Ishikawa (cell line): ENCODE measurements at regions not wholly inside any gene's neighbourhood (a gene's known extent, or its start where the extent isn't known, plus 50 kb on each side); places are given as distances from the start of the nearest gene placed in this dataset.

Experiments used
- CEBPB ChIP-seq: IDR thresholded peaks from 2 replicates; pipeline ENCODE4 v1.6.1; 2012
- CREB1 ChIP-seq: IDR thresholded peaks from 2 replicates; pipeline ENCODE4 v1.6.1; 2012; ENCODE audit warnings: low read depth
- EGR1 ChIP-seq: IDR thresholded peaks from 2 replicates; pipeline ENCODE4 v1.6.1; 2012
- EP300 ChIP-seq: IDR thresholded peaks from 2 replicates; pipeline ENCODE4 v1.6.1; 2012; ENCODE audit warnings: borderline replicate concordance
- FOXM1 ChIP-seq: IDR thresholded peaks from 2 replicates; pipeline ENCODE4 v1.6.1; 2012; ENCODE audit warnings: low read depth, borderline replicate concordance
- NFIC ChIP-seq: IDR thresholded peaks from 2 replicates; pipeline ENCODE4 v1.6.1; 2012
- RAD21 ChIP-seq: IDR thresholded peaks from 2 replicates; pipeline ENCODE4 v1.6.1; 2012; ENCODE audit warnings: low read depth
- TAF1 ChIP-seq: IDR thresholded peaks from 2 replicates; pipeline ENCODE4 v1.6.1; 2012; ENCODE audit warnings: low read depth, mild to moderate bottlenecking
- TCF12 ChIP-seq: IDR thresholded peaks from 2 replicates; pipeline ENCODE4 v1.6.1; 2012; ENCODE audit warnings: low read depth
- TEAD4 ChIP-seq: IDR thresholded peaks from 2 replicates; pipeline ENCODE4 v1.6.1; 2012
- USF1 ChIP-seq: IDR thresholded peaks from 2 replicates; pipeline ENCODE4 v1.6.1; 2012
- YY1 ChIP-seq: IDR thresholded peaks from 2 replicates; pipeline ENCODE4 v1.6.1; 2012; ENCODE audit warnings: low read depth
- ZBTB7A ChIP-seq: IDR thresholded peaks from 2 replicates; pipeline ENCODE4 v1.6.1; 2012; ENCODE audit warnings: low read depth
- TF ChIP-seq, protein P1 (sequence below): IDR thresholded peaks from 2 replicates; pipeline ENCODE4 v1.6.1; 2012; ENCODE audit warnings: low read depth, mild to moderate bottlenecking
- TF ChIP-seq, protein P2 (sequence below): IDR thresholded peaks from 2 replicates; pipeline ENCODE4 v1.6.1; 2012

GRCh38 chr21:32065654-32066053 lies 192.8 kb downstream of the HUNK start:
- TF ChIP-seq RAD21 (no peak), YY1 (no peak), TEAD4 (no peak), TCF12 (no peak)
- TF ChIP-seq, protein P1, sequence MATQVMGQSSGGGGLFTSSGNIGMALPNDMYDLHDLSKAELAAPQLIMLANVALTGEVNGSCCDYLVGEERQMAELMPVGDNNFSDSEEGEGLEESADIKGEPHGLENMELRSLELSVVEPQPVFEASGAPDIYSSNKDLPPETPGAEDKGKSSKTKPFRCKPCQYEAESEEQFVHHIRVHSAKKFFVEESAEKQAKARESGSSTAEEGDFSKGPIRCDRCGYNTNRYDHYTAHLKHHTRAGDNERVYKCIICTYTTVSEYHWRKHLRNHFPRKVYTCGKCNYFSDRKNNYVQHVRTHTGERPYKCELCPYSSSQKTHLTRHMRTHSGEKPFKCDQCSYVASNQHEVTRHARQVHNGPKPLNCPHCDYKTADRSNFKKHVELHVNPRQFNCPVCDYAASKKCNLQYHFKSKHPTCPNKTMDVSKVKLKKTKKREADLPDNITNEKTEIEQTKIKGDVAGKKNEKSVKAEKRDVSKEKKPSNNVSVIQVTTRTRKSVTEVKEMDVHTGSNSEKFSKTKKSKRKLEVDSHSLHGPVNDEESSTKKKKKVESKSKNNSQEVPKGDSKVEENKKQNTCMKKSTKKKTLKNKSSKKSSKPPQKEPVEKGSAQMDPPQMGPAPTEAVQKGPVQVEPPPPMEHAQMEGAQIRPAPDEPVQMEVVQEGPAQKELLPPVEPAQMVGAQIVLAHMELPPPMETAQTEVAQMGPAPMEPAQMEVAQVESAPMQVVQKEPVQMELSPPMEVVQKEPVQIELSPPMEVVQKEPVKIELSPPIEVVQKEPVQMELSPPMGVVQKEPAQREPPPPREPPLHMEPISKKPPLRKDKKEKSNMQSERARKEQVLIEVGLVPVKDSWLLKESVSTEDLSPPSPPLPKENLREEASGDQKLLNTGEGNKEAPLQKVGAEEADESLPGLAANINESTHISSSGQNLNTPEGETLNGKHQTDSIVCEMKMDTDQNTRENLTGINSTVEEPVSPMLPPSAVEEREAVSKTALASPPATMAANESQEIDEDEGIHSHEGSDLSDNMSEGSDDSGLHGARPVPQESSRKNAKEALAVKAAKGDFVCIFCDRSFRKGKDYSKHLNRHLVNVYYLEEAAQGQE = no peak
- TF ChIP-seq, protein P2, sequence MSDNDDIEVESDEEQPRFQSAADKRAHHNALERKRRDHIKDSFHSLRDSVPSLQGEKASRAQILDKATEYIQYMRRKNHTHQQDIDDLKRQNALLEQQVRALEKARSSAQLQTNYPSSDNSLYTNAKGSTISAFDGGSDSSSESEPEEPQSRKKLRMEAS = no peak

DNA sequence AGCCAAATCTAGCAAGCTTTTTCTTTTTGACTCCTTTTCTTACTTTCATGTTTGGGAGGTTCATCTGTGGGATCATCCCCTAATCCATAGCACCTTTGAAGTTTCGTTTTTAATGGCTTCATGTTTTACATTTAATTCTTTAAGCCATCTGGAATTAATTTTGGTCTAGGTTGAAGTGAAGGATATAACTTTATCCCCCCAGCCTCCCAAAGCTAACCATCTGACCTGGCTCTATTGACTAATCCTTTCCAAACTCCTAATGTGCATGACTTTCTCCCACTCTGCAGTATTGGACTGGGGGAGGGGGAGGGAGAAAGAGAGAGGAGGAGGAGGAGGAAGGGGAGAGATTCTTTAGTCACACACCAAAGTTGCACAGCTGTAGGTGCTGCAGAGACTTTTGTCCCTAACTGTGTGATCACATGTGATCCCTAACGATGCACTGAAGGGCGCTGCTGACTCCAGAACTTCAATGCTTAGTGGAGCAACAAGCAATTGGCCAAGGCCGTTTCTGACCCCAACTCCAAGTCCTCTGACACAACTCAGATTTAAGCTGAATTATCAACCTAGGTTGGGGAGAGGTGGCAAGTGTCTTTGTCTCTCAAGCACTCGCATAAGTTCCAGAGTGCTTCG lies 191.6 kb downstream of the HUNK start:
- TF ChIP-seq, protein P1 = no peak
- no peak for TF ChIP-seq EP300
- no peak for TF ChIP-seq NFIC
- TF ChIP-seq TCF12 = no peak
- no peak for TF ChIP-seq YY1
- no peak for TF ChIP-seq RAD21
- TF ChIP-seq USF1 = no peak
- no peak for TF ChIP-seq TEAD4
- TF ChIP-seq, protein P2 = no peak
- no peak for TF ChIP-seq ZBTB7A
- TF ChIP-seq EGR1 = no peak

DNA sequence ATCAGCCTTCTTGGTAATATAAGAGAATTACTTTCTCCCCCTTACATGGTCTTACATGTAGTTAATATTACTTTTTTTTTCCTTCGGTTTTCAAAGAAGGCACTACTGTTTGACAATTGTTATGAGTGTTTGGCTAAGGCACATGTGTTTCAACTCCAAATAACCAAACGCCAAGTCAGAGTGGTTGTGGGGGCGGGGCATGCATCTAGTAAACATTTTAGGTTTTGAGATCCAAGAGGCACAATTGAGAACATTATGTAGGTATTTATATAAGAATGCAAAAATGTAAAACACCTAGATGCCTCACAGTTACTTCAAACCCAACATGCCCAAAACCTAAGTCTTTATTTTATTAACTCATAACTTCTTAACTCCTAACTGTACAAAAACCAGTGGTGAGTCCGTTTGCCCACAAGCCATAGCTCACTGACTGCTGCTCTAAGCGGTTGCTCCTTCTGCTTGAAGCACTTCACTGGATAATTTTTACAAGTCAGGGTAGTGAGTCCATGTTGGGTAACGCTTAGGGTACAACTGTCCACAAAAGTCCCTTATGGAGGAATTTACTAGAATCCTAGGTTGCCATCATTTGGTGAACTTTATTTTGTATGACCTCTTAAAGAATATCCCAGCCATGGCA lies 189.9 kb downstream of the HUNK start:
- TF ChIP-seq TAF1 (no peak), EP300 (no peak), NFIC (no peak), CREB1 (no peak), TCF12 (no peak), YY1 (no peak), EGR1 (no peak)
- TF ChIP-seq, protein P2 = no peak
- TF ChIP-seq, protein P1 = no peak

DNA sequence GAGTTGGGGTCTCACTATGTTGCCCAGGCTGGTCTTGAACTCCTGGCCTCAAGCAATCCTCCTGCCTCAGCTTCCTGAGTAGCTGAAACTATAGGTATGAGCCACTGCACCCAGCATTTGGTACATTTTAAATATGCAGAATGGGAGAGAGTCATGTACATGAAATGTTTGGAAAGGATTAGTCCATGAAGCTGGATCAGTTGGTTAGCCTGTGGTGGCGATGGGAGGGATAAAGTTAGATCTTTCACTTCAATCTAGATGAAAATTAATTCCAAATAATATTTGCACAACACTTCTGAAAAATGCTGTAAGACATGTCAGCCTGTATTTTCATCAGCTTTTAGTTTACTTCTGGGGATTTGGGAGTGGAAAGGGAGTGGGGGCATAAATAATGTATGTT lies 188.9 kb downstream of the HUNK start:
- no peak for TF ChIP-seq USF1
- TF ChIP-seq EGR1 = no peak
- no peak for TF ChIP-seq YY1
- no peak for TF ChIP-seq NFIC
- no peak for TF ChIP-seq TEAD4
- TF ChIP-seq RAD21 = no peak
- TF ChIP-seq, protein P2 = no peak
- TF ChIP-seq FOXM1 = no peak
- no peak for TF ChIP-seq TAF1
- TF ChIP-seq, protein P1 = no peak
- TF ChIP-seq ZBTB7A = no peak
- no peak for TF ChIP-seq CREB1
- no peak for TF ChIP-seq CEBPB
- TF ChIP-seq TCF12 = no peak
- no peak for TF ChIP-seq EP300
